ENCODE measurements at regions not wholly inside any gene's neighbourhood (a gene's known extent, or its start where the extent isn't known, plus 50 kb on each side); places are given as distances from the start of the nearest gene placed in this dataset.

DNA sequence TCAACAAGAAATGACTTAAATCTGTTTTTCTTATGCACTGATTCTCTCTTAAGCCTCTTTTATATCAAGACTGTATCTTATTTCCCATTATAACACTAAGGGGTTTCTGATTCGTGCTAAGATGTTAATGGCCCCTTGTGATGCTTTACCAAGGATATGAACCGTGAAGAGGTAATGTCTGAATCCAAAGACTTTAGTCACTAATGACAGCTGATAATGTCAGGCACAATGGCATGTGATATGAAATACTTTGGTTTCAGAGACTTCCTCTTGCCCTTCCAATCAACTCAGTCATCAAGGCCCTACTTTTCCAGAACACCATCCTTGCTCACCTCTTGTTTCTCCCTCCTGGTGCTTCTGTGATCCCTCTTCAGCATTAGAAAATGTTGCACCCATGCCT, 262.8 kb downstream of the KCNE4 start:
- TF ChIP-seq POLR2A (IDR thresholded peaks at IDR 0.05; ENCODE audit: low read depth) (no peak), EP300 (IDR thresholded peaks at IDR 0.05) (no peak)
- TF ChIP-seq, protein P1, sequence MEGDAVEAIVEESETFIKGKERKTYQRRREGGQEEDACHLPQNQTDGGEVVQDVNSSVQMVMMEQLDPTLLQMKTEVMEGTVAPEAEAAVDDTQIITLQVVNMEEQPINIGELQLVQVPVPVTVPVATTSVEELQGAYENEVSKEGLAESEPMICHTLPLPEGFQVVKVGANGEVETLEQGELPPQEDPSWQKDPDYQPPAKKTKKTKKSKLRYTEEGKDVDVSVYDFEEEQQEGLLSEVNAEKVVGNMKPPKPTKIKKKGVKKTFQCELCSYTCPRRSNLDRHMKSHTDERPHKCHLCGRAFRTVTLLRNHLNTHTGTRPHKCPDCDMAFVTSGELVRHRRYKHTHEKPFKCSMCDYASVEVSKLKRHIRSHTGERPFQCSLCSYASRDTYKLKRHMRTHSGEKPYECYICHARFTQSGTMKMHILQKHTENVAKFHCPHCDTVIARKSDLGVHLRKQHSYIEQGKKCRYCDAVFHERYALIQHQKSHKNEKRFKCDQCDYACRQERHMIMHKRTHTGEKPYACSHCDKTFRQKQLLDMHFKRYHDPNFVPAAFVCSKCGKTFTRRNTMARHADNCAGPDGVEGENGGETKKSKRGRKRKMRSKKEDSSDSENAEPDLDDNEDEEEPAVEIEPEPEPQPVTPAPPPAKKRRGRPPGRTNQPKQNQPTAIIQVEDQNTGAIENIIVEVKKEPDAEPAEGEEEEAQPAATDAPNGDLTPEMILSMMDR (IDR thresholded peaks at IDR 0.05) = no peak
- H3K27ac ChIP-seq (replicated peaks in 1 of 4) = no peak overlapping the region
- no peaks in the 10 kb centered on the region for H3K36me3 ChIP-seq
- peaks cover 3 to 27% (median 15%) of the 10 kb centered on the region in 4 donors for H3K4me1 ChIP-seq
- intact Hi-C loops (cut with DNase I) = no loop called here
- no peaks in the 10 kb centered on the region for H3K27me3 ChIP-seq
- H3K4me3 ChIP-seq = no peak overlapping the region
- no peaks in the 10 kb centered on the region for H3K9me3 ChIP-seq
- DNase-seq (ENCODE audit: extremely low spot score) = no peak
- WGBS = 89% methylated on average over 2 of the region's 2 CpGs

DNA sequence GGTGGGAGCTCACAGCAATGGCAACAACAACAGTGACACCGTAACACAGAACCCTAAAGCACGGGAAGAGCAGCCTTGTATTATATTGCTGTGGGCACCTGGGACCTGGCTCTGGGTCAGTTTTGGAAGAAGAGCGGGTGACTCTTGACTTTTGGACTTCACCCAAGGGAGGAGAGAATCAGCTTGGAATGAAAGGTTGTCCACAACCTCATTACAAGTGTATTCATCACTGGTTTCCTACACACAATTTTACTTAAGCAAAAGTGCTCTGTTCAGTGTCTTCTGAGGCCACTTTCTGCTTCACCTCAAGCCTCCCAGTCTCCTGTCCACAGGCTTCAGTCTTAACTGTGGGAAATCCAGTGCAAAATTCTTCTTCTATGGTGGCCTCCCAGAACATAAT, 263.8 kb downstream of the KCNE4 start:
- H3K4me3 ChIP-seq = no peak overlapping the region
- H3K36me3 ChIP-seq = no peaks in the 10 kb centered on the region
- TF ChIP-seq POLR2AphosphoS5 (IDR thresholded peaks at IDR 0.05) (no peak), EP300 (IDR thresholded peaks at IDR 0.05) (no peak), POLR2A (IDR thresholded peaks at IDR 0.05; ENCODE audit: low read depth) (no peak)
- TF ChIP-seq, protein P1 (IDR thresholded peaks at IDR 0.05) = no peak
- peaks cover 3 to 27% (median 15%) of the 10 kb centered on the region in 4 donors for H3K4me1 ChIP-seq
- H3K27me3 ChIP-seq = no peaks in the 10 kb centered on the region
- H3K27ac ChIP-seq (replicated peaks in 1 of 4) = peak overlapping the region in 1 of 4 donors; percentile 21
- H3K9me3 ChIP-seq = no peaks in the 10 kb centered on the region
- 47% methylated on average over 3 of the region's 3 CpGs for WGBS
- intact Hi-C loops (cut with DNase I) = no loop called here
- no peak for DNase-seq (ENCODE audit: extremely low spot score)

DNA sequence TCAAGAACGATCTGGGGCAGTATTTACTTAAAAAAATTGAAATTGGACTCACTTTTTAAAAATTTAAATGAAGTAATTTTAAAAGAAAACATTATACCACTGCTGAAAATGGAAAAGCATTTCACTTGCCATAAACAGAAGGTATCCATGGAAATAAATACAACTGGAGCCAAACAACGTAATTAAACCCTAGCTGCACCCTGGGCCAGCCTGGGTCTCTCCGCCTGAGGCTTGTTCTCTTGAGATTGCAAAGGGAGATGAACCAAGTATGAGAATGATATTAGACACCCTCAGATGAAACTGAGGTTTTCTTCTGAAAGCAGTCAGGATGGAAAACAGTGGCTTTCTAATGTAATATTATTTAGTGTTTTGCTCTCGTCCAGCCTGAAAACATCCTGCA, 264.4 kb downstream of the KCNE4 start:
- no peak for TF ChIP-seq POLR2AphosphoS5 (IDR thresholded peaks at IDR 0.05)
- TF ChIP-seq, protein P1 (IDR thresholded peaks at IDR 0.05) = no peak
- TF ChIP-seq POLR2A (IDR thresholded peaks at IDR 0.05; ENCODE audit: low read depth) = no peak
- TF ChIP-seq EP300 (IDR thresholded peaks at IDR 0.05) = no peak
- intact Hi-C loops (cut with DNase I) = no loop called here
- Histone ChIP-seq H3K27me3 (no peaks in the 10 kb centered on the region), H3K4me1 (peaks cover 3 to 27% (median 15%) of the 10 kb centered on the region in 4 donors), H3K9me3 (no peaks in the 10 kb centered on the region), H3K27ac (replicated peaks in 1 of 4) (peak overlapping the region in 1 of 4 donors; percentile 21), H3K36me3 (no peaks in the 10 kb centered on the region), H3K4me3 (no peak overlapping the region)
- DNase-seq (ENCODE audit: extremely low spot score) = no peak
- WGBS = 47% methylated on average over 4 of the region's 4 CpGs

DNA sequence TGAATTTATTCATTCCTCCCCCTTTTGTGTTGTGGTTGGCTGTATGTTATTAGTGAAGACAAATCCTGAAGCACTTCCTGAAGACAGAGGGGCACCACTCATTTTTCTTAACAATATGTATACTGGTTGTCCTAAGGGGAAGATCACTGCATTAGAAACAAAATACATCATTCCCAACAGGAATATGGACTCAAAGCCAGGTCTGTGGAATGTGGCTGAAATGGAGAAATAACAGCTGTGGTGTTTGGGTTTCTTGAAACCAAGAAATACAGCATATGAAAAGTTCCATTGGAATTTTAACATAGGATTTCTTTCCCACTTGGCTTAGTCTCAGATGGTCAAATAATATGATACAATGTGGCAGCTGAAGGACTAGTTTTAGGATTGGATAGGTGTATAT, 267.6 kb downstream of the KCNE4 start:
- intact Hi-C loops (cut with DNase I) = no loop called here

DNA sequence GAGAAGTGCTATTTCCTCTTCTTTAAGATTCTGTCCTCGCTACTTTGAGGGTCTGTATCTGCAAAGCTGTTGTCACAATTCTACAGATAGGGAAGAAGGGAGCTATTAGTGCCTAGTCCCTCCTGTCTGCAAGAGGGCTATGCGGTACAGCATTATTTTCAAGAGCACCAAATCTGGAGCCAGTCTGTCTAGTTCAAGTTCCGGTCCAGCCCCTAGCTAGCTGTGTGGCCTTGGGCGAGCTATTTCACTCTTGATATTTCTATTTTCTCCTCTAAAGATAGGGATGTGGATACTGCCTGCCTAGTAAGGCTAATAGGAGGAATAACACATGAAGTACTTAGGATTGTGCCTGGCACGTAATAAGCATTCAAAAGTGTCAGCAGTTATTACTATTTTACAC, 272.4 kb downstream of the KCNE4 start:
- WGBS = 71% methylated on average over 5 of the region's 5 CpGs
- H3K4me3 ChIP-seq = no peak overlapping the region

More for the DNA sequence above, 267.6 kb downstream of the KCNE4 start:
- no peak for DNase-seq (ENCODE audit: extremely low spot score)
- Histone ChIP-seq H3K36me3 (no peaks in the 10 kb centered on the region), H3K27me3 (no peaks in the 10 kb centered on the region), H3K4me1 (peaks cover 3 to 27% (median 18%) of the 10 kb centered on the region in 4 donors), H3K4me3 (no peak overlapping the region), H3K27ac (replicated peaks in 1 of 4) (no peak overlapping the region), H3K9me3 (no peaks in the 10 kb centered on the region)
- no peak for TF ChIP-seq EP300 (IDR thresholded peaks at IDR 0.05)
- no peak for TF ChIP-seq POLR2A (IDR thresholded peaks at IDR 0.05; ENCODE audit: low read depth)
- TF ChIP-seq, protein P1 (IDR thresholded peaks at IDR 0.05) = no peak

More for the DNA sequence above, 272.4 kb downstream of the KCNE4 start:
- TF ChIP-seq POLR2AphosphoS5 (IDR thresholded peaks at IDR 0.05) = no peak
- TF ChIP-seq POLR2A (IDR thresholded peaks at IDR 0.05; ENCODE audit: low read depth) = no peak
- TF ChIP-seq EP300 (IDR thresholded peaks at IDR 0.05) = no peak
- TF ChIP-seq, protein P1 (IDR thresholded peaks at IDR 0.05) = no peak
- no peak for DNase-seq (ENCODE audit: extremely low spot score)
- Histone ChIP-seq H3K36me3 (no peaks in the 10 kb centered on the region), H3K4me1 (peaks cover 0 to 10% (median 4%) of the 10 kb centered on the region in 4 donors), H3K9me3 (no peaks in the 10 kb centered on the region), H3K27me3 (no peaks in the 10 kb centered on the region), H3K27ac (replicated peaks in 1 of 4) (no peak overlapping the region)
- intact Hi-C loops (cut with DNase I) = no loop called here
